Activated naive CD8-positive, alpha-beta T cell (primary cell): ENCODE measurements at regions not wholly inside any gene's neighbourhood (a gene's known extent, or its start where the extent isn't known, plus 50 kb on each side); places are given as distances from the start of the nearest gene placed in this dataset.

Source experiments
- H3K27ac Mint-ChIP-seq: one replicate; pipeline ENCODE4 v1.8.0; 2021; ENCODE audit warnings: mixed read lengths
- H3K27me3 Mint-ChIP-seq: one replicate; pipeline ENCODE4 v1.8.0; 2021; ENCODE audit warnings: mixed read lengths
- H3K36me3 Mint-ChIP-seq: one replicate; pipeline ENCODE4 v1.8.0; 2021; ENCODE audit warnings: mixed read lengths
- H3K4me1 Mint-ChIP-seq: one replicate; pipeline ENCODE4 v1.8.0; 2021; ENCODE audit warnings: low read depth, mixed read lengths
- H3K4me3 Mint-ChIP-seq: one replicate; pipeline ENCODE4 v1.8.0; 2021; ENCODE audit warnings: mild to moderate bottlenecking, mixed read lengths
- H3K9me3 Mint-ChIP-seq: one replicate; pipeline ENCODE4 v1.8.0; 2021; ENCODE audit warnings: low read depth, mixed read lengths

GRCh38 chr7:42858570-42858969 is 53.3 kb downstream of the C7orf25 start:
- Mint-ChIP-seq H3K9me3 (peaks cover 12% of the 10 kb centered on the region), H3K4me1 (peaks cover 9% of the 10 kb centered on the region), H3K27ac (no peak overlapping the region), H3K4me3 (no peak overlapping the region), H3K36me3 (peaks cover 2% of the 10 kb centered on the region), H3K27me3 (peaks cover 27% of the 10 kb centered on the region)

DNA sequence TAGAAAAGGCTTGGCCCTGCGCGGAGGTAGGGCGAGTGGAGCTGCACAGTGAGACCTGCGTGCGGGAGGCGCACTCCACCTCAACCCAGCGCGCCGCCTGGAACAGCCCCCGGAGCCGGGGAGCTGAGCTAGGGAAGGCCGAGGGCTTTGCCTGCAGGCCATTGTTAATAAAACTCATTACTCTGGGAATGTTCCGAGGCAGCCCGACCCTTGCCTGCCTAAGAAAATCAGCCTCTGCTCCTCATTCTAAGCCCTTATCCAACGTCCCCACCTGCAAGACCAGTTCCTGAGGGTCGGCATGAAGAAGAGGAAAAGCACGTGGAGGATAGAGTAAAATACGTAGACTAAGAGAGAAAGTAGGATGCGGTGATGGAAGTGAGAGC is 55.3 kb downstream of the C7orf25 start:
- Mint-ChIP-seq H3K4me3 (peak overlapping the region; percentile 81), H3K27ac (no peak overlapping the region), H3K36me3 (no peaks in the 10 kb centered on the region), H3K4me1 (peaks cover 9% of the 10 kb centered on the region), H3K9me3 (no peaks in the 10 kb centered on the region), H3K27me3 (peaks cover 20% of the 10 kb centered on the region)

DNA sequence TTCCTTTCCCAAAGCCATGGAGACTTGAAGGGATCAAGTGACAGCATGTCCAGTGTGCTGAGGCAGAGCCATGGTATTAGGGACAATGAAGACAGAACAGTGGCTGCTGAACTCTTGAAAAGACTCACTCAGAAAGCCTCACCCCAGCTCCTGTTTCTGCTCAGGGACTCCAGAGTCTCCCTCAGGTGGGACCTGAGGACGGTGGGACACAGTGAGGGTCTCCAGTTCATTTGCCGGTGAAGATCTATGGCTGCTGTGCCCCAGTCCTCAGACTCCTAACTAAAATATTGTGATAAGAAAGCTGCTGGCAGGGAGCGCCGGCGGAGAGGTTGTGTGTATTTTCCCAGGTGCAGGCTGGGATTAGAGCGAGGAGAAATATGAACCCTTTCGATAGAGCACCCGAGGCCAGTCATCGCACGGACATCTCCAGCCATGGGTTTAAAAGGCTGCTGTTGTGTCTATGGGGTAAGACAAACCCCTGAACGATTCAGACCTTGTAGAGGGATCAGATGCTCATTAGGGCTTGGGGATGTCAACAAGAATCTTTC is 57.2 kb downstream of the C7orf25 start:
- no peaks in the 10 kb centered on the region for H3K36me3 Mint-ChIP-seq
- H3K27me3 Mint-ChIP-seq, result peaks cover 17% of the 10 kb centered on the region

GRCh38 chr7:42852531-42852930 is 59.3 kb downstream of the C7orf25 start:
- no peaks in the 10 kb centered on the region for H3K9me3 Mint-ChIP-seq
- no peak overlapping the region for H3K4me3 Mint-ChIP-seq
- H3K36me3 Mint-ChIP-seq, result no peaks in the 10 kb centered on the region
- peaks cover 13% of the 10 kb centered on the region for H3K27me3 Mint-ChIP-seq
- no peak overlapping the region for H3K27ac Mint-ChIP-seq
- H3K4me1 Mint-ChIP-seq, result peaks cover 7% of the 10 kb centered on the region

More for the DNA sequence above, 57.2 kb downstream of the C7orf25 start:
- Mint-ChIP-seq H3K27ac (no peak overlapping the region), H3K4me3 (no peak overlapping the region), H3K4me1 (peaks cover 9% of the 10 kb centered on the region), H3K9me3 (no peaks in the 10 kb centered on the region)

- Mint-ChIP-seq H3K27ac (no peak overlapping the region), H3K9me3 (no peaks in the 10 kb centered on the region), H3K4me1 (no peaks in the 10 kb centered on the region), H3K27me3 (peaks cover 15% of the 10 kb centered on the region), H3K4me3 (no peak overlapping the region), H3K36me3 (no peaks in the 10 kb centered on the region)
Observed at GRCh38 chr7:42843205-42843800, 68.6 kb downstream of the C7orf25 start.

DNA sequence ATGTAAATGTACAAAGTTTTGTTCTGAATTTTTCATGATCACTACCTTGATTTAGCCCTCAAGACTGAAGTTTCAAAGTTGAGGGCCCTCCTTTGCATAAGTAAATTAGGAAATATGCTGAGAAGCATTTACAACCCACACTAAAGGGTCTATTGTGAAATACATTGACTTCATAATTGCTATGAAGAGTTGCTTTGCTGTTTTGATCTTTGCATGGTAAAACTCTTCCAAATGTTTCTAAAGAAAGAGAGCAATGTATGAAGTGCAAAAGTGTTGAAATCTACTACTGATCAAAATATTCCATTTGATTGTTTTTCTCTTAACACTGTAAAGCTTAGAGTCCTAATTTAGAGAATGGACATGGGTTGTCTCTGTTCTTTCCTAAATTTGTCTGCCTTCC is 77.2 kb downstream of the C7orf25 start:
- H3K27ac Mint-ChIP-seq, result no peak overlapping the region
- no peaks in the 10 kb centered on the region for H3K36me3 Mint-ChIP-seq
- no peak overlapping the region for H3K4me3 Mint-ChIP-seq
- no peaks in the 10 kb centered on the region for H3K9me3 Mint-ChIP-seq
- peaks cover 16% of the 10 kb centered on the region for H3K27me3 Mint-ChIP-seq
- no peaks in the 10 kb centered on the region for H3K4me1 Mint-ChIP-seq

- Mint-ChIP-seq H3K4me1 (no peaks in the 10 kb centered on the region), H3K4me3 (no peak overlapping the region), H3K36me3 (no peaks in the 10 kb centered on the region), H3K9me3 (no peaks in the 10 kb centered on the region), H3K27ac (no peak overlapping the region), H3K27me3 (peaks cover 16% of the 10 kb centered on the region)
Observed at GRCh38 chr7:42833411-42833810, 78.5 kb downstream of the C7orf25 start.

DNA sequence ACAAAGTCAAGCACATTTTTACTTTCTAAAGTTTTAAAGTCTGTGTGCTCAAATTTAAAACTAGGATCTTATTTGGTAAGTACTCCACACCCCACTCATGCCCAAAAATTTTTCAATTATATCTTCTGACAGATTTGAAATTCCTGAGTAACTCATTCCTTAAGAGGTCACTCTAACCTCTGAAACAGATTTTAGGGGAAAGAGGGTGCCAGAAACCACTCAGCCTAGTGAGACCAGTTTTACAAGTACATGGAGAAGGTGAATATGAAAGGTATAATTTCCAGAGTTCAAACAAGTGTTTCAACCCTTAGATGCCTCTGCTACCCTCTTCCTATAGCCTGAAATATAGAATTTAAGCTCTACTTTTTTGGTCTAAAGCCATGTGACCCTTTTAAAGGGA is 79.2 kb downstream of the C7orf25 start:
- no peak overlapping the region for H3K4me3 Mint-ChIP-seq
- no peaks in the 10 kb centered on the region for H3K9me3 Mint-ChIP-seq
- H3K4me1 Mint-ChIP-seq, result no peaks in the 10 kb centered on the region
- H3K27ac Mint-ChIP-seq, result no peak overlapping the region
- H3K36me3 Mint-ChIP-seq, result no peaks in the 10 kb centered on the region
- peaks cover 13% of the 10 kb centered on the region for H3K27me3 Mint-ChIP-seq

DNA sequence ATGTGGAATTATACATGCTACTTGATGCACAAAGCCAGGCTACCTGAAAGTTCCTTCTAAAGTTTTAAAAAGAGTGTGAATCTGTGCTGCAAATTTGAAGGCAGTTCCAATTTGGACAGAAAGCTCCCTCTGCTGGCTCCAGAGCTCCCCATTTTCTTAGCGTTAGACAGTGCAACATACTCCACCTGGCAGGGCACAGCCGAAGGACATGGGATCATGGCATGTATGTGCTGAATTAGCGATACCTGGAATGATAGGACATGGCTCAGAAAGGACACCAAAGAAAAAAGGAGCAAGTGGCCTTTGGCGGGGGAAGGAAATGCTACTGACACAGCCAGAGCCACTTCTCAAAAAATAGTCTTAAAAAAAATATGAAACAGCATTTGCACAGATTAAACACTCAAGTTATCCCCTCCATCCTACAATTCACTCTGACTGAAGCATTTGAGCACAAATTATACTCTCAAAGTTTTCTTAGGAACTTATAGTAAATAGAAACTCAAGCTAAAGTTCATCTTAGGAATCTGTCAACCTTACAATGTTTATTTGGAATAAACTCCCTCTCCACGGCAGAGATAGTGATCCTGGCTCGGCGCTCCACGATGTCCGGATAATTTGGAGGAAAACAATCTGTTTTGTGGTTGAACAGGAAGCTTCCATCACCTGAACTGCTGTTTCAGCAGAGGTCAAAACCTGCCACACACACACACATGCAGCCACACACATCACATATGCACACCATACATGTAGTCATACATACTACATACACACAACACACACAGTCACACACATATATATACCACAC is 80.0 kb downstream of the C7orf25 start:
- H3K4me1 Mint-ChIP-seq, result no peaks in the 10 kb centered on the region
- H3K36me3 Mint-ChIP-seq, result no peaks in the 10 kb centered on the region
- no peaks in the 10 kb centered on the region for H3K9me3 Mint-ChIP-seq
- no peak overlapping the region for H3K4me3 Mint-ChIP-seq
- H3K27me3 Mint-ChIP-seq, result peaks cover 10% of the 10 kb centered on the region
- no peak overlapping the region for H3K27ac Mint-ChIP-seq

- no peak overlapping the region for H3K27ac Mint-ChIP-seq
- peaks cover 10% of the 10 kb centered on the region for H3K27me3 Mint-ChIP-seq
- no peaks in the 10 kb centered on the region for H3K36me3 Mint-ChIP-seq
- H3K9me3 Mint-ChIP-seq, result no peaks in the 10 kb centered on the region
- H3K4me3 Mint-ChIP-seq, result no peak overlapping the region
- no peaks in the 10 kb centered on the region for H3K4me1 Mint-ChIP-seq
Observed at GRCh38 chr7:42831006-42831717, 80.7 kb downstream of the C7orf25 start.

GRCh38 chr7:42812779-42813178 is 99.1 kb downstream of the C7orf25 start:
- Mint-ChIP-seq H3K4me3 (no peak overlapping the region), H3K36me3 (no peaks in the 10 kb centered on the region), H3K27me3 (peaks cover 15% of the 10 kb centered on the region), H3K4me1 (no peaks in the 10 kb centered on the region), H3K9me3 (peaks cover 23% of the 10 kb centered on the region), H3K27ac (no peak overlapping the region)

GRCh38 chr7:42805601-42806000 is 106.3 kb downstream of the C7orf25 start:
- no peak overlapping the region for H3K27ac Mint-ChIP-seq
- no peak overlapping the region for H3K4me3 Mint-ChIP-seq

GRCh38 chr7:42794673-42795072 is 117.2 kb downstream of the C7orf25 start:
- H3K9me3 Mint-ChIP-seq, result peaks cover 6% of the 10 kb centered on the region
- H3K36me3 Mint-ChIP-seq, result no peaks in the 10 kb centered on the region
- H3K4me1 Mint-ChIP-seq, result no peaks in the 10 kb centered on the region
- H3K4me3 Mint-ChIP-seq, result no peak overlapping the region
- H3K27ac Mint-ChIP-seq, result no peak overlapping the region
- peaks cover 18% of the 10 kb centered on the region for H3K27me3 Mint-ChIP-seq

More at GRCh38 chr7:42805601-42806000, 106.3 kb downstream of the C7orf25 start:
- H3K4me1 Mint-ChIP-seq, result no peaks in the 10 kb centered on the region
- peaks cover 37% of the 10 kb centered on the region for H3K9me3 Mint-ChIP-seq
- H3K36me3 Mint-ChIP-seq, result peaks cover 4% of the 10 kb centered on the region
- H3K27me3 Mint-ChIP-seq, result peaks cover 13% of the 10 kb centered on the region

GRCh38 chr7:42792841-42793240 is 119.0 kb downstream of the C7orf25 start:
- H3K4me3 Mint-ChIP-seq, result no peak overlapping the region
- no peaks in the 10 kb centered on the region for H3K4me1 Mint-ChIP-seq
- H3K9me3 Mint-ChIP-seq, result no peaks in the 10 kb centered on the region
- H3K27ac Mint-ChIP-seq, result no peak overlapping the region
- H3K27me3 Mint-ChIP-seq, result peaks cover 13% of the 10 kb centered on the region
- H3K36me3 Mint-ChIP-seq, result no peaks in the 10 kb centered on the region

DNA sequence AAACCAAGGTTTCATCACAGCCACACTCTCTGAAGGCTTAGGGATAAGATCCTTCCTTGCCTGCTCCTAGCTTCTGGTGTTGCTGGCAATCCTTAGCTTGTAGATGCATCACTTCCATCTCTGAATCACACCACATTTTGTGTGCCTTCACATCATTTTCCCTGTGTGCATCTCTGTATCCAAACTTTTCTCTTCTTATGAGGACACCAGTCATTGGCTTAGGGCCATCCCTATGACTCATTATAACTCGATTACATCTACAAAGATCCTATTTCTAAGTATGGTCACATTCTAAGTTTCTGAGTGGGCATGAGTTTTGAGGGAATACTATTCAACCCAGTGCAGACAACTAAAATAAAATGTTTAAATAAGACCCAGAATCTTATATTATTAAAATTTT is 121.7 kb downstream of the C7orf25 start:
- Mint-ChIP-seq H3K27me3 (peaks cover 7% of the 10 kb centered on the region), H3K4me3 (no peak overlapping the region), H3K36me3 (no peaks in the 10 kb centered on the region), H3K4me1 (no peaks in the 10 kb centered on the region), H3K27ac (no peak overlapping the region), H3K9me3 (no peaks in the 10 kb centered on the region)
